HCT116 (cell line): ENCODE measurements at regions not wholly inside any gene's neighbourhood (a gene's known extent, or its start where the extent isn't known, plus 50 kb on each side); places are given as distances from the start of the nearest gene placed in this dataset.

Experiments
- ATAC-seq: fragments of 200-7000 bp; cut with Tn5 transposase; 2 replicates; pipeline ENCODE4 v1.9.1; 2020; ENCODE audit warnings: mild to moderate bottlenecking, moderate library complexity
- BruUV-seq: library from RNA; stranded (reverse); fragments of 400-500 nt; replicated peaks from 2 replicates; lab custom pipeline; 2021; lab: Mats Ljungman, UMichigan
- CTCF ChIA-PET: fragments of 300-600 bp; sonication (Branson Sonifier 250); formaldehyde crosslinking; loops from one replicate; lab custom pipeline; 2021; ENCODE audit warnings: antibody characterized with exemption; lab: Charles Lee
- POLR2A ChIA-PET: fragments of 300-600, 350-600 bp; sonication (Branson Sonifier 250); formaldehyde crosslinking; loops from one replicate; lab custom pipeline; 2021; ENCODE audit warnings: antibody characterized with exemption; lab: Charles Lee
- RAD21 ChIA-PET, 2 experiments: fragments of 300-600 bp; sonication (Branson Sonifier 250); formaldehyde crosslinking; loops; one replicate each; lab custom pipeline; 2023; ENCODE audit warnings: low total read pairs in 2 of 2; ENCODE audit not compliant: uncharacterized antibody in 2 of 2, unreplicated experiment in 2 of 2, low non-redundant PET in 1 of 2; lab: Charles Lee
- DNase-seq: peaks from one replicate; pipeline ENCODE4 v3.0.0-alpha.2; 2010; ENCODE audit warnings: low read depth, low spot score
- H2AFZ ChIP-seq: fragments of 200-600 bp; shearing (Covaris generic), sonication (generic); 2 replicates; pipeline ENCODE4 v1.6.1; 2017; ENCODE audit warnings: low read depth, mixed run types, mixed read lengths, antibody characterized with exemption, low read length; ENCODE audit not compliant: poor library complexity, severe bottlenecking
- H3K27ac ChIP-seq: 2 replicates; pipeline ENCODE4 v1.5.1; 2012; ENCODE audit warnings: low read depth, low read length
- H3K27me3 ChIP-seq: fragments of 200-600 bp; sonication (generic); 2 replicates; pipeline ENCODE4 v1.6.1; 2016; ENCODE audit warnings: mixed run types, low read length, mixed read lengths; ENCODE audit not compliant: insufficient read depth
- H3K36me3 ChIP-seq, 2 experiments: fragments of 200-500 bp in 1 of 2; fragments of 200-600 bp in 1 of 2; sonication (Bioruptor generic) in 1 of 2; sonication (generic) in 1 of 2; 2 replicates each; pipeline versions ENCODE4 v1.5.1 to v1.6.1; 2014 to 2016; ENCODE audit warnings: low read length in 2 of 2, inconsistent platforms in 1 of 2, mixed read lengths in 1 of 2, mixed run types in 1 of 2; ENCODE audit not compliant: insufficient read depth in 2 of 2, control insufficient read depth in 1 of 2
- H3K4me1 ChIP-seq, 2 experiments: fragments of 200-600 bp in 1 of 2; sonication (generic) in 1 of 2; 2 replicates each; pipeline versions ENCODE4 v1.5.1 to v1.6.1; 2012 to 2017; ENCODE audit warnings: low read length in 2 of 2, inconsistent platforms in 1 of 2, mild to moderate bottlenecking in 1 of 2, mixed read lengths in 1 of 2, mixed run types in 1 of 2, moderate library complexity in 1 of 2; ENCODE audit not compliant: insufficient read depth in 2 of 2, control insufficient read depth in 1 of 2
- H3K4me2 ChIP-seq: fragments of 200-600 bp; sonication (generic); 2 replicates; pipeline ENCODE4 v1.6.1; 2017; ENCODE audit warnings: mixed run types, low read length, mixed read lengths
- H3K4me3 ChIP-seq, 2 experiments: fragments of 200-600 bp in 1 of 2; sonication (generic) in 1 of 2; replicated peaks in 1 of 2; 2 replicates each; pipeline ENCODE4 v1.5.1; 2011 to 2016; ENCODE audit warnings: low read length in 2 of 2, control low read depth in 1 of 2, low read depth in 1 of 2, mild to moderate bottlenecking in 1 of 2, mixed read lengths in 1 of 2, mixed run types in 1 of 2
- H3K79me2 ChIP-seq: fragments of 200-600 bp; sonication (generic); 2 replicates; pipeline ENCODE4 v1.6.1; 2017; ENCODE audit warnings: mild to moderate bottlenecking, mixed run types, low read length, moderate library complexity, mixed read lengths; ENCODE audit not compliant: insufficient read depth
- H3K9ac ChIP-seq: fragments of 200-600 bp; sonication (generic); 2 replicates; pipeline ENCODE4 v1.6.1; 2016; ENCODE audit warnings: low read length, mixed read lengths
- H3K9me2 ChIP-seq: fragments of 200-600 bp; sonication (generic), shearing (Covaris generic); 2 replicates; pipeline ENCODE4 v1.6.1; 2017; ENCODE audit warnings: mixed run types, mild to moderate bottlenecking, moderate library complexity; ENCODE audit not compliant: insufficient read depth
- H3K9me3 ChIP-seq, 2 experiments: fragments of 200-500 bp in 1 of 2; fragments of 200-600 bp in 1 of 2; sonication (Bioruptor generic) in 1 of 2; sonication (generic) in 1 of 2; 2 replicates each; pipeline ENCODE4 v1.6.1; 2014 to 2017; ENCODE audit warnings: low read length in 2 of 2, mixed read lengths in 2 of 2, inconsistent platforms in 1 of 2, low read depth in 1 of 2, mild to moderate bottlenecking in 1 of 2, mixed run types in 1 of 2, moderate library complexity in 1 of 2; ENCODE audit not compliant: control insufficient read depth in 1 of 2, insufficient read depth in 1 of 2
- H4K20me1 ChIP-seq: fragments of 200-600 bp; sonication (generic), shearing (Covaris generic); 2 replicates; pipeline ENCODE4 v1.6.1; 2017; ENCODE audit warnings: mixed run types, mild to moderate bottlenecking, moderate library complexity; ENCODE audit not compliant: insufficient read depth
- ATF3 ChIP-seq: IDR thresholded peaks from 2 replicates; pipeline ENCODE4 v1.6.1; 2012
- CEBPB ChIP-seq: IDR thresholded peaks from 2 replicates; pipeline ENCODE4 v1.6.1; 2012; ENCODE audit warnings: low read depth
- CTCF ChIP-seq, 3 experiments: fragments of 200-600 bp in 1 of 3; sonication (generic) in 1 of 3; IDR thresholded peaks in 2 of 3; conservative IDR thresholded peaks in 1 of 3; 2 replicates each; pipeline ENCODE4 v1.5.1; 2012 to 2017; ENCODE audit warnings: low read depth in 2 of 3, low read length in 2 of 3, antibody characterized with exemption in 1 of 3, borderline replicate concordance in 1 of 3, control low read depth in 1 of 3, mild to moderate bottlenecking in 1 of 3, mixed read lengths in 1 of 3, mixed run types in 1 of 3, moderate library complexity in 1 of 3; ENCODE audit not compliant: insufficient read depth in 1 of 3
- EGR1 ChIP-seq: IDR thresholded peaks from 2 replicates; pipeline ENCODE4 v1.6.1; 2012; ENCODE audit warnings: low read depth
- ELF1 ChIP-seq: IDR thresholded peaks from 2 replicates; pipeline ENCODE4 v1.6.1; 2012; ENCODE audit warnings: low read depth, borderline replicate concordance
- EZH2 ChIP-seq: fragments of 200-600 bp; sonication (generic); IDR thresholded peaks from 2 replicates; pipeline ENCODE4 v1.6.1; 2017; ENCODE audit warnings: antibody characterized with exemption, mixed run types
- EZH2phosphoT487 ChIP-seq: fragments of 200-600 bp; IDR thresholded peaks from 2 replicates; pipeline ENCODE4 v1.6.1; 2018; ENCODE audit warnings: antibody characterized with exemption, borderline replicate concordance
- JUND ChIP-seq: IDR thresholded peaks from 2 replicates; pipeline ENCODE4 v1.6.1; 2012
- MAX ChIP-seq: IDR thresholded peaks from 2 replicates; pipeline ENCODE4 v1.6.1; 2012
- POLR2A ChIP-seq: IDR thresholded peaks from 2 replicates; pipeline ENCODE4 v1.7.0; 2011; ENCODE audit warnings: borderline replicate concordance; ENCODE audit not compliant: insufficient read depth, insufficient read length; ENCODE audit errors: extremely low read depth
- POLR2AphosphoS5 ChIP-seq: IDR thresholded peaks from 2 replicates; pipeline ENCODE4 v1.6.1; 2011; ENCODE audit warnings: mild to moderate bottlenecking, low read depth, low read length, moderate library complexity
- SIN3A ChIP-seq: IDR thresholded peaks from 2 replicates; pipeline ENCODE4 v1.6.1; 2012; ENCODE audit warnings: low read depth
- SP1 ChIP-seq: IDR thresholded peaks from 2 replicates; pipeline ENCODE4 v1.6.1; 2012; ENCODE audit warnings: low read depth
- SRF ChIP-seq: IDR thresholded peaks from 2 replicates; pipeline ENCODE4 v1.6.1; 2012; ENCODE audit warnings: low read depth
- TCF7L2 ChIP-seq: IDR thresholded peaks from 2 replicates; pipeline ENCODE4 v1.7.0; 2011; ENCODE audit warnings: borderline replicate concordance, inconsistent platforms; ENCODE audit not compliant: insufficient read depth, insufficient read length; ENCODE audit errors: extremely low read depth
- ZBTB33 ChIP-seq: IDR thresholded peaks from 2 replicates; pipeline ENCODE4 v1.6.1; 2011; ENCODE audit warnings: mild to moderate bottlenecking, low read length, moderate library complexity; ENCODE audit not compliant: insufficient replicate concordance; ENCODE audit errors: extremely low read depth
- ZFX ChIP-seq: fragments of 450-650 bp; IDR thresholded peaks from 2 replicates; pipeline ENCODE4 v1.6.1; 2017
- intact Hi-C: fragments of 100-400 bp; cut with micrococcal nuclease; formaldehyde crosslinking; loops from 2 replicates; pipeline ENCODE4 v1.10.0; 2022

GRCh38 chr15:79653533-79653932 is 221.4 kb downstream of the MINAR1 start:
- RAD21 ChIA-PET: no interaction called here
- no peak for TF ChIP-seq EZH2
- TF ChIP-seq SRF: no peak
- no peak for TF ChIP-seq TCF7L2
- TF ChIP-seq POLR2A: no peak
- TF ChIP-seq EZH2phosphoT487: no peak
- TF ChIP-seq MAX: no peak
- Histone ChIP-seq H3K9ac (no peak overlapping the region), H3K4me3 (no peak overlapping the region), H3K4me1 (no peaks in the 10 kb centered on the region), H4K20me1 (no peaks in the 10 kb centered on the region), H3K9me3 (no peaks in the 10 kb centered on the region), H2AFZ (no peak overlapping the region), H3K27me3 (peaks cover 32% of the 10 kb centered on the region), H3K36me3 (no peaks in the 10 kb centered on the region), H3K79me2 (no peaks in the 10 kb centered on the region), H3K27ac (no peak overlapping the region), H3K4me2 (no peak overlapping the region), H3K9me2 (no peaks in the 10 kb centered on the region)
- CTCF ChIA-PET: no interaction called here
- BruUV-seq: no TSS peak
- ATAC-seq (no peak), DNase-seq (no peak)
- POLR2A ChIA-PET: no interaction called here
- intact Hi-C loops: no loop called here

GRCh38 chr15:79656151-79657000 is 224.2 kb downstream of the MINAR1 start:
- BruUV-seq: no TSS peak
- Histone ChIP-seq H3K27ac (no peak overlapping the region), H3K4me2 (no peak overlapping the region), H2AFZ (no peak overlapping the region), H3K79me2 (no peaks in the 10 kb centered on the region), H3K36me3 (no peaks in the 10 kb centered on the region), H3K27me3 (peaks cover 55% of the 10 kb centered on the region), H3K9me3 (no peaks in the 10 kb centered on the region), H3K4me1 (no peaks in the 10 kb centered on the region), H3K4me3 (no peak overlapping the region), H3K9ac (no peak overlapping the region), H4K20me1 (no peaks in the 10 kb centered on the region), H3K9me2 (no peaks in the 10 kb centered on the region)
- intact Hi-C loops: no loop called here
- no peak for DNase-seq
- RAD21 ChIA-PET: no interaction called here
- POLR2A ChIA-PET: no interaction called here
- CTCF ChIA-PET: no interaction called here
- ATAC-seq: no peak
- TF ChIP-seq JUND (no peak), POLR2AphosphoS5 (no peak), SIN3A (no peak), EGR1 (no peak), SP1 (no peak), EZH2 (no peak), TCF7L2 (no peak), CTCF (IDR thresholded peaks at IDR 0.05 in 2 of 3, conservative IDR thresholded peaks at IDR 0.05 in 1 of 3; ENCODE audit: borderline replicate concordance in 1 of 3, insufficient read depth in 1 of 3, low read depth in 2 of 3, low read length in 2 of 3) (no peak), ATF3 (no peak), ZBTB33 (no peak), ELF1 (no peak), ZFX (no peak), CEBPB (no peak)
